ENCODE measurements at regions not wholly inside any gene's neighbourhood (a gene's known extent, or its start where the extent isn't known, plus 50 kb on each side); places are given as distances from the start of the nearest gene placed in this dataset.

- DNase-seq = no peak
Measured at GRCh38 chr13:33520468-33520839, 234.9 kb upstream of the STARD13 start.

DNA sequence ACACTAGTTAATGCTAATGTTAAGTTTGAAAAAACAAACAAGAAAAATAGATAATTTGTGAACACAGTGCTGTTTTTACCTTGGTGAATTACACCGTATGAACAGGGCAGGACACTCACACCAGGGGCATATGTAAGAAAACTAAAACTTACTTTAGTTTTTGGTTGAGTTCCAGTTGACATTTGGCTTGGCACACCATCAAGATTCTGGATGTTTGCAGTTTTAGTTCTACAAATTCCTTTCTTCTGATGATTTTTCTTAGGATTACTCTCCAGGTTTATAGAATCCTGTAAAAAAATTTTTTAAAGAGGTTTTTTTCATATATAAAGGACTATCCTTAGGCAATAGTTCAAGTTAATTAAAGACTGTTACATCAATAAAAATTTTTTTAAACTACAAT lies 238.5 kb upstream of the STARD13 start:
- DNase-seq = no peak

GRCh38 chr13:33525763-33526162 lies 240.2 kb upstream of the STARD13 start:
- no peak for DNase-seq

GRCh38 chr13:33526718-33527117 lies 241.2 kb upstream of the STARD13 start:
- no peak for DNase-seq

GRCh38 chr13:33528896-33529295 lies 243.3 kb upstream of the STARD13 start:
- no peak for DNase-seq

DNA sequence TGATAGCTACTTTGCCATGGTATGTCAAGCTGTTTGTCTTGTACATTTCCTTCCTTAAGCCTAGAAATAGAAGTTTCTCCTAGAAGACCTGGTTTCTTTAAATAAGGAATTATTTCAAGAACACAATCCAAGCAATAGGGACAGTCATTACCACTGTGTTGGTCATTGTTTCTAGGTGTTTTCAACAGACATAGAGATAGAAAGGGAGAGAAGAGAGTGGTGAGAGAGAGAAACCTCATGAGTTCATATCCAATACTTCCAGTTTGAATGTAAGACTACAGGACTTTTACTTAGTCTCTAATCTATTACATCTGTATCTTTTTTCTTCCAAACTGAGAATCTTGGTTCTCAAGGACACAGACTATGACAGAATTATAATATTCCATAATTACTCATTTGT lies 245.9 kb upstream of the STARD13 start:
- no peak for DNase-seq

DNA sequence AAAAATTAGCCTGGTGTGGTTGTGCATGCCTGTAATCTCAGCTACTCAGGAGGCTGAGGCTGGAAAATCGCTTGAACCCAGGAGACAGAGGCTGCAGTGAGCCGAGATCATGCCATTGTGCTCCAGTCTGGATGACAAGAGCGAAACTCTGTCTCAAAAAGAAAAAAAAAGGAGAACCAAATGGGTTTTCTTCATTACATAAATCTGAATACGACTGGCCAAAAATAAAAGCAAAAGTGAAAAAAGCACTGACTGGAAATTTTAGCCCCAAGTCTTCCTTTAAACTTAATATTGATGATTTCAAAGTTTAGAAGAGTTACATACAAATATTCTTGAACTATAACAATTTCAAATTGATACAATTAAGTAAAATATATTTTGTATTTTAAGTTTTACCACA lies 249.5 kb upstream of the STARD13 start:
- no peak for DNase-seq

GRCh38 chr13:33536601-33537000 lies 251.0 kb upstream of the STARD13 start:
- DNase-seq = no peak

DNA sequence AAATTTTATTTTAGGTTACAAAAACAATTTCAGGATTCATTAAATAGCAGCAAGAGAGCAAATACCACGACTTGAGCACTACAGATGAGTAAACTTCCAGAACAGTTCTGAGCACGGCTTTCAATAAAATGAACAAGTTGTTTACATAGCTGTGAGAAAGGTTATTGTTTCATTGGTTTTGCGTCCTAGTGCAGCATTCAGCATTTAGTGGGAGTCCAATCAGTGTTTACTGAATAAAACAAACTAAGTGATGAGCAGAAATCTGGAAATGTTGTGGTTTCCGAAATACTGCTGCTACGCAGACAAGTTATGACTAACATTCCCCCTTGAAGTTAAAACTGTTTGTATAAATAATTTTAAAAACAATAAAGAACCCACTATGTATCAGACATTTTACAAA lies 251.5 kb upstream of the STARD13 start:
- DNase-seq = peak in 1 of 5 donors; percentile 17

GRCh38 chr13:33537676-33538075 lies 252.1 kb upstream of the STARD13 start:
- no peak for DNase-seq

DNA sequence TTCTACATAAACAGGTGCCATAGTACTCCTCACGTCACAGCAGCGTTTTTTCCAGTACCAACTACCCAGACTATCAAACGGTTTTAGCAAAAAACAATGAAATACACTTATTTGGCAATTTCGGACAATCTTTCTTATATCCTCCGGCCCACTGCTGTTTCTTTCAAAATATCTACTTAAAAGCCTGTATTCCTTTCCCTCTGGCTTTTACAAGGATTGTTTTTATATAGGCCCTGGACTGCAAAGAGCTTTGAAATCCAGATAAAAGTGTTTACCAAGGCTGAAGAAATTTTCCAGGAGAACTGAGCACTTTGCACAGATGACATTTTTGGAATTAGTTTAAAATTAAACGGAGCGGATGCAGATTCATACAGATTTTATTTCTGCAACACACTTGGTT lies 255.9 kb upstream of the STARD13 start:
- DNase-seq = no peak

DNA sequence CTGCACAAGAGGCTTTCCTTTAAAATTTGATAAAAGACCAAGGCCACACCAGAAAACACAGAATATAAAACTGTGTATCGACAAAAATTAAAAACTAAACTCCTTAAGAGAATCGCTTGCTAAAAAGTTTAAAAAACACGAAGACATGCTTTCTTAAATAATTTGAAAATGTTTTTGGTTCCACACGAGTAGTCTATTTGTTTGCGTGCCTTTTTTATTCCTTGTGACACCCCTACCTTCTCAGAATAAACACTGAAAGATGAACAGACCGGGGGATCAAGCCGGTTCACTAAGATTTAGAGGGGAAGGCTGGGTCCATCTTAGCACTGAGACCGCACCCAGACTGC lies 256.4 kb upstream of the STARD13 start:
- no peak for DNase-seq

DNA sequence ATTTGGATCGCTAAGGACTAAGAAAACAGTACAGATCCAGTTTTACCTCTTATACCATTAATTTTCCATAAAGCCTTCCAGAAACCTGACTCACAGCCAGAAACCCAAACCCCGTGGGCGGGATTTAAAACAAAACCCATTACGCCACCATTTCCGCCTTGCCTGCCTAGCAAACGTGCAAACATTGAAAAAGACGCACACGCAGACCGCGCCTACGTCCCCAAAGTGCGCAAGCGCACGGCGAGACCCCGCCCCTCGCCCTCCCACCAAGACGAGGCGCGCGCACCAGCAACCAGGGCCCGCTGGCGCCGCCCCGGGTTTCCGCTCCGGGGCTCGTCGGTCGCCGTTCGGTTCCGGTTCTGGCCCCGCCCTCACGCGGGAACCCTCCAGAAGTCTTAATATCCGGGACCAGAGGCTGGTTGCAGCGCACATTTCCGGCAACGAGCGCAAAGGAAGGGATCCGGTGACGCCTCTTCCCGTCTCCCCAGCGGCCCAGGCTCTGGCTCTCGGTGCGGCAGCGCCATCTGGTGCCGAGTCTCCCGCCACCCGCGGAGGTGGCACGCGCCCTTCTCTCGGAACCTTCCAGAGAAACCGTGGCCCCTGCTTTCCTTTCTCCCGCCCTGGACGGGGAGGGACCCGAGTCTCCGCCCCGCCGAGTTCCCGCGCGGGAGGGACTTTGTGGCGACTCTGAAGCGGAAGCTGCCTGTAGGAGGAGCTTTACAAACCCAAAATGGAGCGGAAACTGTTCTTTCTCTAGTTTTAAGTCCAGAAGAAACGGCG lies 256.9 kb upstream of the STARD13 start:
- DNase-seq = peak; percentile 97 to 99 (median 99)

DNA sequence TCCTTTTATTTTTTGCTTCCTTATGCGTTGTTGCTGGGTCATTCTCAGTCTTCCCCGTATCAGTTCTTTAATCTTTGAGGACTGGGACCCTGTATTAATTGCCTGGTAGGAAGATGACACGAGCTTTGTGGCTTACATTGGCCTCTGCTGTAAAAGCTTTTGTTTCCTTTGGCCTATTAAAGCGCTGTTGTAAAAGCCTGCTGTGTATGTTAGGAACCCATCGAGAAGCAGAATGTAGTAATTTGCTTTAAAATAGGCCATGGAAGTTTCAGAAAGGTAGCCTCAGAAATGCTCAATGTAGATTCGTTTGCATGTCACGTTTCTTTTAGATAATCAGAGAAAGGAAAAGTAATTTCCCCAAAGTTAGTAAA lies 257.5 kb upstream of the STARD13 start:
- no peak for DNase-seq

- DNase-seq = peak in 1 of 5 donors; percentile 20
Measured at GRCh38 chr13:33543631-33544265, 258.2 kb upstream of the STARD13 start.

DNA sequence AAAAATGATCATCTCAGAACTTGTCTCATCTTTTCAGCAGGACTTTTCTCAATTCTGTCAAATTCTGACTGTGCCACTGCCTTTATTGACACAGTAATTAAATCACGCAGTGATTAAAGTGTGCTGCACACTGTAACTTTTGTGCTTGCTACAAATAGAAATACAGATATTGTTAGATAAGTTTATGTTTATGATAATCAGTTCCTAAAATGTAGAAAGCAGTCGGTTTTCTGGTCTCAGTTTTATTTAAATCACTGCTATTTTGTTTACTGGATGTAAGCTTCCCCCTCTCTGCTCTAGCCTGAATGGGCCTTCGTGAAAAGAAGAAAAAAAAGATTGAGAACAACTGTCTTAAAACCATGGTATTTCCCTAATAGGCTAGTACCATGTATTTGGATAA lies 258.8 kb upstream of the STARD13 start:
- DNase-seq = no peak

DNA sequence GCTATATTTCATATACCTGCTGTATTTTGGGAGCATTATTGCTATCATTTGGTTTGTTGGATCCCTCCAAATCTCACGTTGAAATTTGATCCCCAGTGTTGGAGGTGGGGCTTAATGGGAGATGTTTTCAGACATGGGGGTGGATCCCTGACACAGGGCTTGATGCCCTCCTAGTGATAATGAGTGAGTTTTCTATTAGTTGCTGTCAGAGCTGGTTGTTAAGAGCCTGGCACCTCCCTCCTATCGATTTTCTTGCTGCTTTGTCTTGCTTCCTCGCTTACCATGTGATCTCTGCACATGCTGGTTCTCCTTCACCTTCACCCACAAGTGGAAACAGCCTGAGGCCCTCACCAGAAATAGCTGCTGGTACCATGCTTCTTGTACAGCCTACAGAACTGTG lies 259.9 kb upstream of the STARD13 start:
- no peak for DNase-seq

DNA sequence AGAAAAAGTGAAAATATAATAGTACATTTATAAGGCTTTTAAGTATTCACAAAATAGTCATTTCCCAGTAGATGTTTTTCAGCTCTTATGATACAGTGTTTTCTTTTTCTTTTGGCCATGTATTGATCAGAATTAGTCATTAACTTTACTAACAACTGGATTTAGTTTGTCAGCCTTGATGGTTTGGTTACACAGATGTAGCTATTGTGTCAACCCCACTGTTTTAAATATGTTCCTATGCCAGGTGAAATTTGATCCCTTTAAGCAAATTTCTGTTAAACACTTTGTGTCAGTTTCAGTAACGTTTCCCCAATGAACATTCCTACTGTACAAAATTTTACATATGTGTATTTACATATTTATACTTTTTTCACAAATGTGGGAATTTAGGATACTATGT lies 261.5 kb upstream of the STARD13 start:
- DNase-seq = no peak

DNA sequence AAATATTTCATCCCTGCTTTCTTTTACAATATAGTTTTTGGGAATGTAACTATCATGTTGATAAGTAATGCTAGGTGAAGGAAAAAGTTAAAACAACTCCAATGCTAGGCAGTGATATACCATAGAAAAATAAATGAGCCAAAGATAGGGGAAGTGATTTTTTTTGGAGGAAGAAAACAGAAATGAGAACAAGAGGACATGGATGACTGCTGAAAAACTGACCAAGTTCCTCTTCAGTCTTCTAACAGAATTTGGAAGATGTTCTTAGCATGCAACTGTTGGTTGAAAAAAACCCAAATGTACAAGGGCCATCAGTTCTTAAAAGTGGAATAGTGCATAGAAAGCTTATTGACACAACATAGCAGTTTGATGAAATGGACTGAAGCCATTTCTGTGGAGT lies 262.5 kb upstream of the STARD13 start:
- DNase-seq = no peak

DNA sequence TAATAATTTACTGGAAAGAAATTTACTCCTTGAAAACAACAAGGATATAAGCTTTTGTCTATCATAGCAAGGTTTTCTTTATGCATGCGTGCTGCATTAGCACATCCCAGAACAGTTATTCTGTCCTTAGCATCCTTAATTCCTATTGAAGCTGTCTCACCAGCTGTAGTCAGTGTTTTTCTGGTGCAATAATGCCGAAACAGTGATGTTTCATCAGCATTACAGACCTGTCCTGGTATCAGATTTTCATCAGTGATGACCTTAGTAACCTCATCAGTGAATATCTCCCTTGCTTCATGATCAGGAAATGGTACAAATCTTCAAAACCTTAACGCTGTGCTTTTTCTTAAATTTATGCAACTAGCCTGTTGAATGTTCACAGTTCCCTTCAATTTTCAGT lies 264.7 kb upstream of the STARD13 start:
- no peak for DNase-seq

DNA sequence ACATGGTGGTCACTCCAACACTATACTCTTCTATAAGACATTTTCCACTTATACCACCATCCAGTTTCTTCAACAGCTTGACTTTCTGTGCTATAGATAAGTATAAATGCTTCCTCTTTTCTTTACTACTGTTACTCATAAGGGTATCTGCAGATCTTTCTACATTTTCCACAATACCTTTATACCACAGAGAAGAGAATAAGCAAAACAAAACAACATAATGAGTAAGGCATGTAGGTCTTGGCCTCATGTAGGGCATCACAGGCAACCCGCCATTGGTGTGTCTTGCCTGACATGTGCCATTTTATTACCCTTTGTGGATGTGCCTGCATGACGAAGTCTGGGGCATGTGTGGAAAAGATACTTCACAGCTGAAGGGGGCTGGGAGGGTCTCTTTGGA lies 265.3 kb upstream of the STARD13 start:
- no peak for DNase-seq

- peak in 1 of 5 donors; percentile 35 for DNase-seq
Measured at GRCh38 chr13:33554919-33555791, 262.8 kb upstream of the RFC3 start.

DNA sequence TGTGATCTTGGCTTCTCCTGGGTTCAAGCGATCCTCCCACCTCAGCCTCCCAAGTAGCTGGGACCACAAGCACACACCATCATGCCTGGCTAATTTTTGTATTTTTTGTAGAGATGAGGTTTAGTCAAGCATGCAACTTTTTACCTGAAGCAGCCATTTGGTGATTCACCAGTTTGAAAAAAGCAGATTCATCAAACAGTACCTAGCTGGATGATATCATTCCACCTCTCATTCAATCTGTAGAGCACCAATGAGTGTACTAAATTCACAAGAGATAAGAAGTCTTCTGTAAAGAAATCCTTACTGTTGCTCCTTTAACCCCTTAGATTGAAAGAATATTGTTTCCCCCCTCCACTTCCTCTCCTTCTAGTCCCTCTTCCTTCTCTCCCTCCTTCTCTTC lies 261.1 kb upstream of the RFC3 start:
- no peak for DNase-seq

DNA sequence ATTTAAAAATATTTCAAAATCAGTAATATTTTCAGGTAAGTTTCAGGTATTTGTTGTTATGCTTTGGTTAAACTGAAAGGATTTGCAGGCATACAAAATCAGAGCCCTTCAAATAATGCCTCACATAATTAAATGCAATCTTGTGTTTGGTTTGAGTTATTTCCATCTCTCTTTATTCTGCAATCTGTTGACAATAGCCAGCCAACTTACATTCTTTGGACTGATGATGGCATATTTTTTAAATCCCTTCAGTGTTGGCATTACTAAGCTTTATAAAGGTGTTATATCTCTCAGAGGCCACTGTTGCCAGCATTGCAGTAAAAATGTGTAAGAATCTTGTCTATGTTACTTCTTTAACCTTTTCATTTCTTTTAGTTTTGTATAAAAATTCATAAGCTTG lies 257.2 kb upstream of the RFC3 start:
- no peak for DNase-seq

All from T-helper 1 cell (primary cell).